ENCODE measurements at regions not wholly inside any gene's neighbourhood (a gene's known extent, or its start where the extent isn't known, plus 50 kb on each side); places are given as distances from the start of the nearest gene placed in this dataset.

GRCh38 chr10:129025787-129026186 is 441.3 kb upstream of the MGMT start:
- TF ChIP-seq ZNF224 (CRISPR knock-in tag; IDR thresholded peaks at IDR 0.05) (no peak), CTCF (IDR thresholded peaks at IDR 0.05 in 2 of 3, conservative IDR thresholded peaks at IDR 0.05 in 1 of 3; ENCODE audit: insufficient read depth in 2 of 3, low read depth in 1 of 3, low read length in 3 of 3) (no peak), ZBTB11 (CRISPR knock-in tag; IDR thresholded peaks at IDR 0.05) (no peak), FOXP1 (CRISPR knock-in tag; IDR thresholded peaks at IDR 0.05) (no peak), TBP (optimal IDR thresholded peaks at IDR 0.05; ENCODE audit: low read depth, low read length) (no peak), ATF3 (IDR thresholded peaks at IDR 0.05) (no peak), ATF3 (CRISPR knock-in tag; conservative IDR thresholded peaks at IDR 0.05) (no peak), EZH2 (IDR thresholded peaks at IDR 0.05; ENCODE audit: borderline replicate concordance, low read depth, low read length) (no peak), ETV6 (IDR thresholded peaks at IDR 0.05; ENCODE audit: borderline replicate concordance in 1 of 2, low read depth in 2 of 2, low read length in 1 of 2) (no peak), ETV6 (CRISPR knock-in tag; IDR thresholded peaks at IDR 0.05; ENCODE audit: borderline replicate concordance) (no peak), USF2 (CRISPR knock-in tag; IDR thresholded peaks at IDR 0.05) (no peak), ZNF146 (CRISPR knock-in tag; IDR thresholded peaks at IDR 0.05; ENCODE audit: unreplicated experiment) (no peak), SETDB1 (IDR thresholded peaks at IDR 0.05; ENCODE audit: low read length) (no peak), RFX7 (CRISPR knock-in tag; IDR thresholded peaks at IDR 0.05) (no peak), CHD2 (IDR thresholded peaks at IDR 0.05; ENCODE audit: low read depth, low read length) (no peak), MXI1 (IDR thresholded peaks at IDR 0.05; ENCODE audit: low read depth, low read length) (no peak)

All from K562 (cell line).